ENCODE measurements at regions not wholly inside any gene's neighbourhood (a gene's known extent, or its start where the extent isn't known, plus 50 kb on each side); places are given as distances from the start of the nearest gene placed in this dataset.

DNA sequence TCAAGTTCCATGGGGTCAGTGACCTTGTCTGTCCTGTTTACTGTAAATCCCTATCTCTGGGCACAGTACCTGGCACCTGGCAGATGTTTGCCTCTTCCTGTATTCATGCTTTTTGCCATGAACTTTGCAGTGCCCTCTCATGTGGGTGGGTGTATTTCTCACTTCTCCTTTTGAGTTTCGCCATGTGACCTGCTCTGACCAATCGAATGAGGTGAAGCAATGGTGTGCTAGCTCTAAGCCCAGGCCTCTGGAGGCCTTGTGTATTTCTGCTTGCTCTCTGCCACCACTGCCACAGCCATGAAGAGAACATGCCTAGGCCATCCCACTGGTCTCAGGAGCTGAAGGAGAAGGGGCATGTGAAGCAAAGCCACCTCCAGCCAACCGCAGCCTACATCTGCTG lies 185.5 kb upstream of the ZC3H12A start:
- no peak overlapping the region for H3K18ac ChIP-seq (ENCODE audit: insufficient read length, low read depth, low read length)
- H2AFZ ChIP-seq (ENCODE audit: low read length) = no peak overlapping the region
- H3K4me1 Mint-ChIP-seq = peaks cover 3 to 12% of the 10 kb centered on the region in 2 experiments; a peak in 3 of 4 replicates
- H3K79me1 ChIP-seq (ENCODE audit: insufficient read depth, low read depth, low read length, poor library complexity, severe bottlenecking) = no peaks in the 10 kb centered on the region
- H2BK120ac ChIP-seq (ENCODE audit: low read depth, low read length, poor library complexity, severe bottlenecking) = no peak overlapping the region
- no peak overlapping the region for H2BK12ac ChIP-seq (ENCODE audit: insufficient read length, low read depth, low read length)
- no peaks in the 10 kb centered on the region for H3K36me3 Mint-ChIP-seq (ENCODE audit: insufficient read depth in 1 of 3, low read depth in 3 of 3)
- H3K4me2 ChIP-seq (ENCODE audit: insufficient read depth, insufficient read length, low read length) = no peak overlapping the region
- H3K27me3 Mint-ChIP-seq (ENCODE audit: low read depth) = peaks cover 9% of the 10 kb centered on the region
- H3K79me2 ChIP-seq (ENCODE audit: insufficient read depth, low read length) = no peaks in the 10 kb centered on the region
- H3K23ac ChIP-seq (ENCODE audit: insufficient read length, low read depth, low read length) = no peak overlapping the region
- H3K4ac ChIP-seq (ENCODE audit: low read depth, low read length) = no peak overlapping the region
- H3K27ac ChIP-seq (ENCODE audit: insufficient read length, low read depth, low read length) = no peak overlapping the region
- no peaks in the 10 kb centered on the region for H3K27me3 ChIP-seq (ENCODE audit: insufficient read depth, low read length)
- H4K20me1 ChIP-seq (ENCODE audit: control insufficient read depth, insufficient read depth, insufficient read length) = no peaks in the 10 kb centered on the region
- no peak overlapping the region for H2AK5ac ChIP-seq (ENCODE audit: insufficient read length, low read length)
- no peak overlapping the region for H4K91ac ChIP-seq (ENCODE audit: insufficient read length, low read depth, low read length)
- no peak overlapping the region for H4K5ac ChIP-seq (ENCODE audit: insufficient read length, low read depth, low read length)
- H3K4me3 Mint-ChIP-seq = no peak overlapping the region
- H3K9me3 ChIP-seq (ENCODE audit: control insufficient read depth, low read depth, low read length) = no peaks in the 10 kb centered on the region
- H3K9me3 Mint-ChIP-seq = no peaks in the 10 kb centered on the region
- no peak overlapping the region for H2BK20ac ChIP-seq (ENCODE audit: low read depth, low read length, poor library complexity, severe bottlenecking)
- H3K27ac Mint-ChIP-seq = no peak overlapping the region
- H2BK15ac ChIP-seq (ENCODE audit: low read depth, low read length) = no peak overlapping the region
- no CpG with 5 or more reads among the region's 3 CpGs for WGBS (ENCODE audit: extremely low coverage, insufficient read length, low lambda C conversion rate)
- DNase-seq = no peak
- H3K14ac ChIP-seq (ENCODE audit: insufficient read depth, low read length) = no peak overlapping the region
- no peak for TF ChIP-seq CTCF (conservative IDR thresholded peaks at IDR 0.05)
- no peaks in the 10 kb centered on the region for H3K23me2 ChIP-seq (ENCODE audit: insufficient read length, low read depth, low read length, poor library complexity, severe bottlenecking)
- H3T11ph ChIP-seq (ENCODE audit: low read length) = no peak overlapping the region
- no peak overlapping the region for H4K8ac ChIP-seq (replicated peaks; ENCODE audit: insufficient read length, low read depth, low read length)
- H3K56ac ChIP-seq (ENCODE audit: insufficient read length, low read depth, low read length) = no peak overlapping the region
- H2BK5ac ChIP-seq (ENCODE audit: insufficient read length, low read length) = peak overlapping the region; percentile 17
- H3K4me1 ChIP-seq (ENCODE audit: insufficient read depth, low read length) = no peaks in the 10 kb centered on the region
- H3K9ac ChIP-seq (ENCODE audit: extremely low read depth, insufficient read length, low read length) = no peak overlapping the region

Measured in H9 (cell line).